HG03064 (cell line): ENCODE measurements at regions not wholly inside any gene's neighbourhood (a gene's known extent, or its start where the extent isn't known, plus 50 kb on each side); places are given as distances from the start of the nearest gene placed in this dataset.

ENCODE experiments used
- ATAC-seq: cut with Tn5 transposase; IDR thresholded peaks from one replicate; pipeline ENCODE4 v1.9.1; 2021; ENCODE audit warnings: low read depth; ENCODE audit not compliant: unreplicated experiment

DNA sequence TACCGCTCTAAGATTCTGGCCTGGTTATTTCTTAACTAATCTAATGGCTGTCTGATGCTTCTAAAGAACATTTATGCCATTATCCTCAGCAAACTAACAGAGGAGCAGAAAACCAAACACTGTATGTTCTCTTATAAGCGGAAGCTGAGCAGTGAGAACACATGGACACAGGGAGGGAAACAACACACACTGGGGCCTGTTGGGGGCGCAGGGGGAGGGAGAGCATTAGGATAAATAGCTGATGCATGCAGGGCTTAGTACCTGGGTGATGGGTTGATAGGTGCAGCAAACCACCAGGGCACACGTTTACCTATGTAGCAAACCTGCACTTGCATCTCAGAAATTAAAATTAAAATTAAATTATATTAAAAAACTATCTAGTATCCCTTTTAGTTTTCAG, 853.5 kb downstream of the GATA3 start:
- ATAC-seq = no peak

GRCh38 chr10:8910314-8910713, 855.8 kb downstream of the GATA3 start:
- no peak for ATAC-seq

- ATAC-seq = no peak
Observed at GRCh38 chr10:8911032-8911431, 856.5 kb downstream of the GATA3 start.

- no peak for ATAC-seq
Observed at GRCh38 chr10:8912108-8912507, 857.6 kb downstream of the GATA3 start.

DNA sequence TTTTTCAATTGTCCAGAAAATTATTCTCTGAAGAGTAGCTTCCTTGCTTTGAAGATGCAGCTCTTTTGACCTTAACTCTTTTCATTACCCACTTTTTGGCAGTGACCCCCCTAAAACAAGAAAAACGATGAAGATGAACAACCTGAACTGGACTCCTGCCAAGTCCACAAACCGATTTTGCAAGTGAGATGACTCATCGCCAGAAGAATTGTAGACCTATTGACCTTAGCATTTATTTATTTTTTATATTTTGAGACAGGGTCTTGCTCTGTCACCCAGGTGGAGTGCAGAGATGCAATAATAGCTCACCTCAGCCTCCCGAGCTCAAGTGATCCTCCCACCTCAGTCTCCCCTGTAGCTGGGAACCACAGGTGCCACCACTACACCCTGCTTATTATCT, 859.2 kb downstream of the GATA3 start:
- ATAC-seq = no peak

DNA sequence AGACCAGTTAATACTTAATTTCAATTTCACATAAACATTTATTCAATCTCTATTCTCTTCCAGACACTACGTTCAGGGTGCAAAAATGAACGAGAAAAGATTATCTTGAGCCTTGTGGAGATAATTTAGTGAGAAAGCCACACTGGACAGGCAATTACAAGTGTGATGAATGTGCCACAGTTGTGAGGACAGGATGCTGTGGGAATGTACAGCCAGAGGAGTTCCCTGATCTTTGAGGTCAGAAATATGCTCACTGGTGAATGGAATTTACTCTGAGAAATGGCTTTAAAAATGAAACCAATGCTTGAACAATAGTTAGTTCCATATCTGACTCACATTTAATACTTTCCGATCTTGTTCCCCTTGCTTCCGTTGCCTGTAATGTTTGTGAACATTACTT, 864.8 kb downstream of the GATA3 start:
- ATAC-seq = no peak

DNA sequence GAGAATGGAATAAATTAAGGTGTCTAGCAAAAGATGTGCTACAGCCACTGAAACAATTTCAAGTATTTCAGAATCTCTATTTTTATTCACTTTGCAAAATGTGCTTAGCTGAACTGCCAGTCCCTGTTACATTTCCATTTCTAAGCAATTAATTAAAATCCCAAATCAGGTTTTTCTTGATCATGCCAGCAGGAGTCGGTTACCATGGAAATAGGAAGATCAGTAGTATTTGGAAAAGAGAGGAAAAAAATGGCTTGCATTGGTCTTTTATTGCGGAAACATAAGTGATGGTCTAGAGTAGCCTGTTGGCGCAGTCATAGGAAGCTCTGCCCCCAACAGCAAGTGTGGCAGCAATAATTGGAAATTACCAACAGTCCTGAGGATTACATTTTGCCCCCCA, 867.1 kb downstream of the GATA3 start:
- no peak for ATAC-seq

GRCh38 chr10:8923096-8923495, 868.6 kb downstream of the GATA3 start:
- no peak for ATAC-seq

GRCh38 chr10:8927705-8928104, 873.2 kb downstream of the GATA3 start:
- ATAC-seq = no peak

DNA sequence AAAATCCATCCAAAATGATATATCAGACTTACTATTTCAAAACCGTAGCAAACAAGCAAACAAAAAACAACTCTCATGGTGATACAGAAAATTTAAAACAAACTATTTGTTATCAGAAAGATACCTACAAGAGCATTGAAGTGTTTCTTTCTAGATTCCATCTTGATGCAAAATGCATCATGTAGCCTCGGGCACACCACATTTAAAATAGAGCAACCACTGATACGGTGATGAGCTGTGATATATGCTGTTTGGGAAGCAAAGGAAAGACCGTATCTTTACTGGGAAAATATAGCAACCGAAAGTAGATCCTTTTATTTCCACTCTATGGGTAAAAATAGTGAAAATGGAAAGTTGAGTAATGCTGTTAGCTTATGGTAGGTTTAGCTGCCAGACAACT, 892.0 kb downstream of the GATA3 start:
- no peak for ATAC-seq

DNA sequence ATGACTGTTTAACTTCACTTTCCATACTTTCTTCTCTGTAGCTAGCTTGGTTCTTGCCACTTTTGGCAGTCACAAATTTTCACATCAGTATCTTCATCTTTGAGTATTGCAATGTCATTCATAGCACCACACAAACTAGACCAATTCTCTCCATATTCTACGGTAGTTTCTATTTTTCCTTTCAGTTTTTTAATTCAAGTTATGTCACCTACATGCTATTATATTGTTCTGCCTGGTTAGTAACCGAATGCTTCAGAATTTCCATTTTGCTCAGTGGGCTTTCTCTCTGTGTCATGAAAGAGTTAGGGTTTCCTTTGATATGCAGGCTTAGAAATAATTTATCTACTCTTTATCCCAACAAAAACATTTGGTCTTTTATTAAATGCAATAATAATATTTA, 896.5 kb downstream of the GATA3 start:
- ATAC-seq = no peak

DNA sequence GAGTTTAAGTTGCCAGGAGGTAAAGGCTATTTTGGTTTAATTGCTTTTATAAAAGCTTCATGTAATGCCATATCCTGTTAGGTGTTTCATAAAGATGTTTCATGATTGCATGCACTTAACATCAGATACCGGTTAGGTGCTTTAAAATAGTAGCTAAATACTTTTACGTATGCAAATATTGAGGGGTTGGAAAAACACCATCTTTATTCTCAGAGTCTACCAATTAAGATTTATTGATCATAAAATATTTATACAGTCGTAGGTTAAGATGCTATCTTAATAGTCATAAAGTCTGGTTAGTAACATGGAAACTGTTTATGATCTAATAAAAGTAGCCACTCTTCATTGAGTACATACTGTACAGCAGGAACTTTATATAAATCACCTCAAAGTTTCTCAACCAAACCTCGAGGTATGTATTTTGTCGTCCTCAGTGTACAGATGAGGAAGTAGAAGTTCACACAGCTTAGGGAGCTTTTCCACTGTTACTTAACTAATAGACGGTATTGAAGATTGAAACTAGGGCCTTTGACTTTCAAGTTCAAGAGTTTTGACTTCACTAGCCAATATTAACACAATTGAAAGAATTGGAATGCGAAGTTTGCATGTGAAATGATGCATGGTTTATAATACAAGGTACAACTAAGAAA, 897.1 kb downstream of the GATA3 start:
- ATAC-seq = no peak

- no peak for ATAC-seq
Observed at GRCh38 chr10:8956400-8956799, 901.9 kb downstream of the GATA3 start.

GRCh38 chr10:8962249-8962648, 907.8 kb downstream of the GATA3 start:
- no peak for ATAC-seq

GRCh38 chr10:8967061-8967460, 912.6 kb downstream of the GATA3 start:
- no peak for ATAC-seq

- no peak for ATAC-seq
Observed at GRCh38 chr10:8969853-8970252, 915.4 kb downstream of the GATA3 start.

- no peak for ATAC-seq
Observed at GRCh38 chr10:8975535-8975934, 921.0 kb downstream of the GATA3 start.

DNA sequence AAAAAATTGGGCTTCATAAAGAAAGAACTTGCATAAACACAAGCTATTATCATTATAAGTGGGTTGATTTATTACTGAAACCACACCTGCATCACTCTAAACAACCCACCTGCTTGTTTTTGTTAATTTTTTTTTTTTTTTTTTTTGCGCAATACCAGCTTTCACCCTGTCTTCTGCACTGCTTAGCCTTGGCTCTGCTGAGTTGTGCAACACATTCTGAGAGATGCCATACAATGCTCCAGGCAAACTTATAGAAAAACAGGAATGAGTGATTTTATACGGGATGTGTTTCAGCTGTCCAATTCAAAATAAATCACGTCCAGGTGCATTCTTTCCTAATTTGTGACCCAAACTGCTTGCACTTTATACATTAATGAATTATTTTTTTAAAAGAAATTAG, 923.6 kb downstream of the GATA3 start:
- no peak for ATAC-seq

DNA sequence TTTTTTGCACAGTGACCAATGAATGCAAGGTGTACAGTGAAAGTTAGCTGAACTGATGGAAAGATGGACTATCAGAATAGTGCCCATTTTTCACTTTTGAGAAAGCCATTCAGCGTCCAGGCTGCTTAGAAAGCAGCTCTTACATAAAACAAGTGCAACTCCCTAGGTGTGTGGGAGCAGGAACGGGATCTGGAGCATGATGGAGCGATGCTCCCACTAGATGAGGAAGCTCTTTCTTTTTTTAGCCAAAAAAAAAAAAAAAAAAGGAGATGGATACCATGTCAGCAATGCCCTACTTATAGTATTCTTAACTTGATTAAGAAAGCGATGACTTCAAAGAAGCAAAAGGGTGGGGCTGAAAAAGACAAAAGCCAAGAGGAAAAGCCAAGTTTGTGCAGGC, 925.5 kb downstream of the GATA3 start:
- ATAC-seq = no peak

DNA sequence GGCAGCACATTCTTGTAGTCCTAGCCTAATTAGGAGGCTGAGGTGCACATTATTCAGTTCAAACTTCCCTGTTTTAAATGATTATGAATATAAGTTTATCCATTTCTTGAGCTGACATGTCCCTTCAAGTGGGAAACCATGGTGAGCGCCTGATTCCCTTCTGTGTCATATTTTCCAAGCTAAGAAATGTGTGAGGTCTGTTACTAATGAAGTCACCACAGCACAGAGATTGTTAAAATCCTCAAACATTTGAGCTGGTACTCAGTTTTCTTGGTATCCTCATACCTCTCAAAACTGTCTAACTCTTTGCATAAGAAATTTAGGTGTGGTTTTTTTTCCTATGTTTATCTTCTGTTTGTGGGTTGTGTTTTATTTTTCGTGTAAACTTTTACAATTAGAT, 926.8 kb downstream of the GATA3 start:
- no peak for ATAC-seq

DNA sequence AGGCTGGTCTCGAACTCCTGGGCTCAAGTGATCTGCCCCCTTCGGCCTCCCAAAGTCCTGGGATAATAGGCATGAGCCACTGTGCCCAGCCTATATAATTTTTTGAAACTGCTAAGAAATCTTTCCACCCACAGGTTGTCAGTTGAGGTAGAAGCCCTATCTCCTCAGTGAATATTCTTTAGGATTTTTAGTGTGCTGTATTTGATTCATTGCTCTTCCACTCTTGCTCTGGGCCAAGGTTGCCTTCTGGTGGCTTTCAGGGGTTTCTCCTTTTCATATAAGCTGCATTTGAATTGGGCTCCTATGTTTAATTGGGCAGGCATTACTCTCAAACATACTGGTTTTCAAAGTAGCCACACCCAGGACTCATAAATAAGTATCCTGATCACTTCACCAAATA, 931.2 kb downstream of the GATA3 start:
- ATAC-seq = no peak

DNA sequence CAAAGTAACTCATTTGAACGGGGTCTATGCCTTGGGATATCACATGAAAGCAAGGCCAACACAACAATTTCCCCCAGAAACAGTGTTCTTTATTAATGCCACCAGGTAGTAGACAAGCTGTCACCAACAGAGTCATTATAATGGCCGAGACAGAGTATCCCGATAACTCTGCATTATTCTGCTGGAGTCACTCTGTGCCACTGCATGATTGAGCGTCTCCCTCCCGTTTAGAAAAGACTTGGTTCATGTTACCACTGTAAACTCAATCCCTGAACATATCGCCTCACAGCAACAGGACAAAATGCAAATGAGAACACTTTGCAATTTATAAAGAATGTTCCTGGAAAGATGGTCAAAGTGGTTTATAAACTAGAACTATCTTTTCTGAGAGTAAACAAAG, 932.5 kb downstream of the GATA3 start:
- ATAC-seq = no peak

GRCh38 chr10:8987712-8988111, 933.2 kb downstream of the GATA3 start:
- ATAC-seq = no peak
